ENCODE measurements at regions not wholly inside any gene's neighbourhood (a gene's known extent, or its start where the extent isn't known, plus 50 kb on each side); places are given as distances from the start of the nearest gene placed in this dataset.

DNA sequence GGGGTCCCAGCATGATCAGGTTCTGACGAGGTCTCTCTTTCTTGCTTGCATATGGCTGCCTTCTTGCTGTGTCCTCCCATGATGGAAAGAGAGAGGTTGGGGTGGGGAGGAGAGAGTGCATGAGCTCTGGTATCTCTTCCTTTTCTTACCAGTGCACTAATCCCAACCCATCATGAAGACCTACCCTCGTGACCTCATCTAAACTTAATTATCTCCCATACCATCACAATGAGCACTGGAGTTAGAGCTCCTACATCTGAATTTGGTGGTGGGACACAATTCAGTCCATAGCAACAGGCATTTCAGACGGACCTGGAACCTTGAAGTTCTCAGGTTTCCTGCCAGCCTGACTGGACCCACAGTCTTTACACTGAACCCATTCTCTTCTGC lies 125.2 kb upstream of the ZNF648 start (continued):
- TF ChIP-seq ZNF292 (CRISPR knock-in tag; IDR thresholded peaks at IDR 0.05; ENCODE audit: borderline replicate concordance, low read depth) = no peak
- TF ChIP-seq TSC22D2 (CRISPR knock-in tag; IDR thresholded peaks at IDR 0.05; ENCODE audit: borderline replicate concordance) = no peak
- TF ChIP-seq KDM1A (CRISPR knock-in tag; IDR thresholded peaks at IDR 0.05) = no peak
- TF ChIP-seq KLF9 (CRISPR knock-in tag; IDR thresholded peaks at IDR 0.05; ENCODE audit: low read depth) = no peak
- no peak for TF ChIP-seq POLR2AphosphoS2 (IDR thresholded peaks at IDR 0.05; ENCODE audit: low read depth, low read length)
- no peak for TF ChIP-seq SYNCRIP (IDR thresholded peaks at IDR 0.05; ENCODE audit: insufficient read depth, low read depth, low read length)
- TF ChIP-seq, protein P1, sequence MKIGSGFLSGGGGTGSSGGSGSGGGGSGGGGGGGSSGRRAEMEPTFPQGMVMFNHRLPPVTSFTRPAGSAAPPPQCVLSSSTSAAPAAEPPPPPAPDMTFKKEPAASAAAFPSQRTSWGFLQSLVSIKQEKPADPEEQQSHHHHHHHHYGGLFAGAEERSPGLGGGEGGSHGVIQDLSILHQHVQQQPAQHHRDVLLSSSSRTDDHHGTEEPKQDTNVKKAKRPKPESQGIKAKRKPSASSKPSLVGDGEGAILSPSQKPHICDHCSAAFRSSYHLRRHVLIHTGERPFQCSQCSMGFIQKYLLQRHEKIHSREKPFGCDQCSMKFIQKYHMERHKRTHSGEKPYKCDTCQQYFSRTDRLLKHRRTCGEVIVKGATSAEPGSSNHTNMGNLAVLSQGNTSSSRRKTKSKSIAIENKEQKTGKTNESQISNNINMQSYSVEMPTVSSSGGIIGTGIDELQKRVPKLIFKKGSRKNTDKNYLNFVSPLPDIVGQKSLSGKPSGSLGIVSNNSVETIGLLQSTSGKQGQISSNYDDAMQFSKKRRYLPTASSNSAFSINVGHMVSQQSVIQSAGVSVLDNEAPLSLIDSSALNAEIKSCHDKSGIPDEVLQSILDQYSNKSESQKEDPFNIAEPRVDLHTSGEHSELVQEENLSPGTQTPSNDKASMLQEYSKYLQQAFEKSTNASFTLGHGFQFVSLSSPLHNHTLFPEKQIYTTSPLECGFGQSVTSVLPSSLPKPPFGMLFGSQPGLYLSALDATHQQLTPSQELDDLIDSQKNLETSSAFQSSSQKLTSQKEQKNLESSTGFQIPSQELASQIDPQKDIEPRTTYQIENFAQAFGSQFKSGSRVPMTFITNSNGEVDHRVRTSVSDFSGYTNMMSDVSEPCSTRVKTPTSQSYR (CRISPR knock-in tag; IDR thresholded peaks at IDR 0.05; ENCODE audit: borderline replicate concordance) = no peak
- no peak for TF ChIP-seq RCOR2 (CRISPR knock-in tag; IDR thresholded peaks at IDR 0.05)
- TF ChIP-seq, protein P2, sequence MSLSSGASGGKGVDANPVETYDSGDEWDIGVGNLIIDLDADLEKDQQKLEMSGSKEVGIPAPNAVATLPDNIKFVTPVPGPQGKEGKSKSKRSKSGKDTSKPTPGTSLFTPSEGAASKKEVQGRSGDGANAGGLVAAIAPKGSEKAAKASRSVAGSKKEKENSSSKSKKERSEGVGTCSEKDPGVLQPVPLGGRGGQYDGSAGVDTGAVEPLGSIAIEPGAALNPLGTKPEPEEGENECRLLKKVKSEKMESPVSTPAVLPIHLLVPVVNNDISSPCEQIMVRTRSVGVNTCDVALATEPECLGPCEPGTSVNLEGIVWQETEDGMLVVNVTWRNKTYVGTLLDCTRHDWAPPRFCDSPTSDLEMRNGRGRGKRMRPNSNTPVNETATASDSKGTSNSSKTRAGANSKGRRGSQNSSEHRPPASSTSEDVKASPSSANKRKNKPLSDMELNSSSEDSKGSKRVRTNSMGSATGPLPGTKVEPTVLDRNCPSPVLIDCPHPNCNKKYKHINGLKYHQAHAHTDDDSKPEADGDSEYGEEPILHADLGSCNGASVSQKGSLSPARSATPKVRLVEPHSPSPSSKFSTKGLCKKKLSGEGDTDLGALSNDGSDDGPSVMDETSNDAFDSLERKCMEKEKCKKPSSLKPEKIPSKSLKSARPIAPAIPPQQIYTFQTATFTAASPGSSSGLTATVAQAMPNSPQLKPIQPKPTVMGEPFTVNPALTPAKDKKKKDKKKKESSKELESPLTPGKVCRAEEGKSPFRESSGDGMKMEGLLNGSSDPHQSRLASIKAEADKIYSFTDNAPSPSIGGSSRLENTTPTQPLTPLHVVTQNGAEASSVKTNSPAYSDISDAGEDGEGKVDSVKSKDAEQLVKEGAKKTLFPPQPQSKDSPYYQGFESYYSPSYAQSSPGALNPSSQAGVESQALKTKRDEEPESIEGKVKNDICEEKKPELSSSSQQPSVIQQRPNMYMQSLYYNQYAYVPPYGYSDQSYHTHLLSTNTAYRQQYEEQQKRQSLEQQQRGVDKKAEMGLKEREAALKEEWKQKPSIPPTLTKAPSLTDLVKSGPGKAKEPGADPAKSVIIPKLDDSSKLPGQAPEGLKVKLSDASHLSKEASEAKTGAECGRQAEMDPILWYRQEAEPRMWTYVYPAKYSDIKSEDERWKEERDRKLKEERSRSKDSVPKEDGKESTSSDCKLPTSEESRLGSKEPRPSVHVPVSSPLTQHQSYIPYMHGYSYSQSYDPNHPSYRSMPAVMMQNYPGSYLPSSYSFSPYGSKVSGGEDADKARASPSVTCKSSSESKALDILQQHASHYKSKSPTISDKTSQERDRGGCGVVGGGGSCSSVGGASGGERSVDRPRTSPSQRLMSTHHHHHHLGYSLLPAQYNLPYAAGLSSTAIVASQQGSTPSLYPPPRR (CRISPR knock-in tag; IDR thresholded peaks at IDR 0.05; ENCODE audit: borderline replicate concordance) = no peak
- TF ChIP-seq ZNF713 (CRISPR knock-in tag; IDR thresholded peaks at IDR 0.05) = no peak
